ENCODE measurements at regions not wholly inside any gene's neighbourhood (a gene's known extent, or its start where the extent isn't known, plus 50 kb on each side); places are given as distances from the start of the nearest gene placed in this dataset.

DNA sequence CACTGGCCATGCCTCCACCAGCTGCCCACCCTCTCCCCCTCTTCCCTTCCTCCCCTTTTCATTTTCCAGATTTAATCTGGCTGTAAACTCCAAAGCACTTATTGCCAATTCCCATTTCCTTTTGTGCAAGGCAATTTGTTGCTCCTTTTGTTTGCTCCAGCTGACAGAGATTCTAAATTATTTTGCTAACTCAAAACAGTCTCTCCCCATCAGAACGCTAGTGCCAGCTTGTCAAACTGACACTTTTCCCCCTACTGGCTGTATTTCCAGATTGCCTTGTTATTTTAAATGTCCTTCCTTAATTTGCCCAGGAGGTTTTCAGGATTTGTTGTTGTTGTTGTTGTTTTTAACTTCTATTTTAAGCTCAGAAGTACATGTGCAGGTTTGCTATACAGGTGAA, 57.0 kb upstream of the PAK1 start:
- H3K36me3 ChIP-seq: no peaks in the 10 kb centered on the region
- H3K27me3 ChIP-seq: no peaks in the 10 kb centered on the region
- H3K4me1 ChIP-seq: no peaks in the 10 kb centered on the region
- DNase-seq: no peak
- H3K27ac ChIP-seq: no peak overlapping the region
- TF ChIP-seq, protein P1, sequence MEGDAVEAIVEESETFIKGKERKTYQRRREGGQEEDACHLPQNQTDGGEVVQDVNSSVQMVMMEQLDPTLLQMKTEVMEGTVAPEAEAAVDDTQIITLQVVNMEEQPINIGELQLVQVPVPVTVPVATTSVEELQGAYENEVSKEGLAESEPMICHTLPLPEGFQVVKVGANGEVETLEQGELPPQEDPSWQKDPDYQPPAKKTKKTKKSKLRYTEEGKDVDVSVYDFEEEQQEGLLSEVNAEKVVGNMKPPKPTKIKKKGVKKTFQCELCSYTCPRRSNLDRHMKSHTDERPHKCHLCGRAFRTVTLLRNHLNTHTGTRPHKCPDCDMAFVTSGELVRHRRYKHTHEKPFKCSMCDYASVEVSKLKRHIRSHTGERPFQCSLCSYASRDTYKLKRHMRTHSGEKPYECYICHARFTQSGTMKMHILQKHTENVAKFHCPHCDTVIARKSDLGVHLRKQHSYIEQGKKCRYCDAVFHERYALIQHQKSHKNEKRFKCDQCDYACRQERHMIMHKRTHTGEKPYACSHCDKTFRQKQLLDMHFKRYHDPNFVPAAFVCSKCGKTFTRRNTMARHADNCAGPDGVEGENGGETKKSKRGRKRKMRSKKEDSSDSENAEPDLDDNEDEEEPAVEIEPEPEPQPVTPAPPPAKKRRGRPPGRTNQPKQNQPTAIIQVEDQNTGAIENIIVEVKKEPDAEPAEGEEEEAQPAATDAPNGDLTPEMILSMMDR (IDR thresholded peaks at IDR 0.05): no peak
- no peak for TF ChIP-seq POLR2A (IDR thresholded peaks at IDR 0.05)
- no peaks in the 10 kb centered on the region for H3K9me3 ChIP-seq
- H3K4me3 ChIP-seq: no peak overlapping the region

DNA sequence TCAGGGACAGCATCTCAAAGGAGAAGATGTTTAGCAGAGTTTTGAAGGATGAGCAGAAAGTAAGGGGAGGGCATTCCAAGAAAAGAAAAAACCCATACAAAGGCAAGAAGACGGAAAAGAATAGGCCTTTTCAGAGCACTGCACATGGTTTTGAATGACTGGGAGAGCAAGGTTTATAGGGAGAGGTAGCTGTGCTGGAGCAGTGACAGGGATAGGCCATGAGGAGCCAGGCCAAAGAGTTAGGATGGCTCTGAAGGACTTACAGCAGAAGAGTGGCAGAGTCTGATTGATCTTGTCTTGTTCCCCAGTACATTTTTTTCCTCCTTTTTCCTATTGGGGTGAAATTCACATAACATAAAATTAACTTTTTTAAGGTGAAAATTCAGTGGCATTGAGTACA, 55.8 kb upstream of the PAK1 start:
- Histone ChIP-seq H3K4me1 (no peaks in the 10 kb centered on the region), H3K9me3 (no peaks in the 10 kb centered on the region), H3K27me3 (no peaks in the 10 kb centered on the region), H3K4me3 (no peak overlapping the region), H3K27ac (no peak overlapping the region), H3K36me3 (no peaks in the 10 kb centered on the region)
- no peak for DNase-seq
- no peak for TF ChIP-seq POLR2A (IDR thresholded peaks at IDR 0.05)
- TF ChIP-seq, protein P1 (IDR thresholded peaks at IDR 0.05): no peak

DNA sequence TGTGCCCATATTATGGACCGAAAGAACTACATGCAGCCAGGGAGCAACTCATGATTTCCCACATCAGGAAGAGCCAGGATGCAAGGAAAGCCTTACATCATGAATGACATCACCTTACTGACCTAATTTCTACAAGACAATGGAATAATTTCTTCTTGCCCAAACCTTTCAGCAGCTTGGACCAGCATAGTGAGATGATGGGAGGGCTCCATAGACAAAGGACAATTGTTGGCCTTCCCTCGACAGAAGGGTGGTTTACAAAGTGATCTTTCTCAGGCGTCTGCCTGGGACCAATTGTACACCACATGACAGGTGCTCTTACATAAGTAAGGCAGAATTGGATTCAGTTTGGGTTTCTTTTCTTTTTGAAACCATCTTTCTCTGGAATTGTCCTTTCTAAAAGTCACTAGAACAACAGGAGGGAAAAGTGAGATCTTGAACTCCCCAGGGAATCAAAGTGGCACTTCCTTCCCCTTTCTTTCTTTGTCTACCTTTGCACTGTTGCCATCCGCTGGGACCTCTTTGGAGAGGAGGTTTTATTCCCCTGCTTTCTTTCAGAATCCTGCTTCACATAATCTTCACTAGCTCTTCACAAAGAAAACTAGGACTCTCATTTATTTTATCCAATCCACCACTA, 51.7 kb upstream of the PAK1 start:
- Histone ChIP-seq H3K4me1 (no peaks in the 10 kb centered on the region), H3K27ac (no peak overlapping the region), H3K36me3 (no peaks in the 10 kb centered on the region), H3K9me3 (no peaks in the 10 kb centered on the region), H3K27me3 (no peaks in the 10 kb centered on the region), H3K4me3 (no peak overlapping the region)
- DNase-seq: no peak
- TF ChIP-seq, protein P1 (IDR thresholded peaks at IDR 0.05): no peak
- no peak for TF ChIP-seq POLR2A (IDR thresholded peaks at IDR 0.05)

GRCh38 chr11:77524539-77524938, 50.6 kb upstream of the PAK1 start:
- no peak for TF ChIP-seq POLR2A (IDR thresholded peaks at IDR 0.05)
- TF ChIP-seq, protein P1 (IDR thresholded peaks at IDR 0.05): peak in 1 of 6 experiments; percentile 16
- Histone ChIP-seq H3K36me3 (no peaks in the 10 kb centered on the region), H3K27ac (no peak overlapping the region), H3K27me3 (no peaks in the 10 kb centered on the region), H3K4me1 (no peaks in the 10 kb centered on the region), H3K4me3 (no peak overlapping the region), H3K9me3 (no peaks in the 10 kb centered on the region)
- DNase-seq: no peak

DNA sequence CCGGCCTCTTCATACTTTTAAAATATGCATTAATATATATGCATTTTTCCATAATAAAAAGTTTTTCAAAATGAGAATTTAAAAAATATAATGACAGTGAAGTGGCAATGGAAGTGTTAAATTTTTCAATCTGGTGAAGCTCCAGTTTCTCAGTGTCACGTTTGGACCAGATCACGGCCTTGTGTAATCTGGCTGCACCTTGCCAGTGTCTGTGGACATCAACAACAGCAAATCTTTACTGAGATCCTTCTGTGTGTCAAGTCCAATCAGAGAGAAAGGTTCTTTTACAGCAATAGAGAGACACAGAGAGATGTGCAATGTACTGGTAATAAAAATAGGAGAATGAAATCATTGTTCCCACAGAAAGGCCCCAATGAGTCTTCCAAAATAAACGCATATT, 49.8 kb upstream of the PAK1 start:
- no peaks in the 10 kb centered on the region for H3K36me3 ChIP-seq
- no peaks in the 10 kb centered on the region for H3K4me1 ChIP-seq
- H3K27me3 ChIP-seq: no peaks in the 10 kb centered on the region
- no peak overlapping the region for H3K4me3 ChIP-seq
- TF ChIP-seq, protein P1 (IDR thresholded peaks at IDR 0.05): no peak
- no peak for TF ChIP-seq POLR2A (IDR thresholded peaks at IDR 0.05)
- no peak for DNase-seq
- no peak overlapping the region for H3K27ac ChIP-seq
- H3K9me3 ChIP-seq: no peaks in the 10 kb centered on the region
